ENCODE measurements at regions not wholly inside any gene's neighbourhood (a gene's known extent, or its start where the extent isn't known, plus 50 kb on each side); places are given as distances from the start of the nearest gene placed in this dataset.

DNA sequence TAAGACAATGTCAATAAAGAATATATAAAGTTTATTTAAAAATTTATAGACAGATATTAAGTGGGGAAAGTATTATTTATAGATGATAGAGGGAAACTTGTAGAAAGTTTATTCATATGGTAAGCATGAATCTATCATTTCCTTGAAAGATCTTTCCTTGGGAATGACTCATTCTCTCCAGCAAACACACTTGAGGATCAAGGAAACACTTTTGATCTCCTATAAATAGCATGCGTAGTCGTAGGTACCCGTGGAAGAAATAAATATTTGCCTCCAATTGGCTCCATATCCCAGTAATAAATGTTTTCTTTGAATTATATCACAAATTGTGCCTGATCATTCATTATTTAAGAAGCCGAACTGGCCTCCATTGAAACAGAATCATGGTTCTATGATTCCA, 483.4 kb downstream of the RNF144A start:
- no peak for DNase-seq (ENCODE audit: low read depth)
- H3K4me3 ChIP-seq (ENCODE audit: low read depth, low read length), result no peak overlapping the region
- TF ChIP-seq, protein P1, sequence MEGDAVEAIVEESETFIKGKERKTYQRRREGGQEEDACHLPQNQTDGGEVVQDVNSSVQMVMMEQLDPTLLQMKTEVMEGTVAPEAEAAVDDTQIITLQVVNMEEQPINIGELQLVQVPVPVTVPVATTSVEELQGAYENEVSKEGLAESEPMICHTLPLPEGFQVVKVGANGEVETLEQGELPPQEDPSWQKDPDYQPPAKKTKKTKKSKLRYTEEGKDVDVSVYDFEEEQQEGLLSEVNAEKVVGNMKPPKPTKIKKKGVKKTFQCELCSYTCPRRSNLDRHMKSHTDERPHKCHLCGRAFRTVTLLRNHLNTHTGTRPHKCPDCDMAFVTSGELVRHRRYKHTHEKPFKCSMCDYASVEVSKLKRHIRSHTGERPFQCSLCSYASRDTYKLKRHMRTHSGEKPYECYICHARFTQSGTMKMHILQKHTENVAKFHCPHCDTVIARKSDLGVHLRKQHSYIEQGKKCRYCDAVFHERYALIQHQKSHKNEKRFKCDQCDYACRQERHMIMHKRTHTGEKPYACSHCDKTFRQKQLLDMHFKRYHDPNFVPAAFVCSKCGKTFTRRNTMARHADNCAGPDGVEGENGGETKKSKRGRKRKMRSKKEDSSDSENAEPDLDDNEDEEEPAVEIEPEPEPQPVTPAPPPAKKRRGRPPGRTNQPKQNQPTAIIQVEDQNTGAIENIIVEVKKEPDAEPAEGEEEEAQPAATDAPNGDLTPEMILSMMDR (conservative IDR thresholded peaks at IDR 0.05; ENCODE audit: low read depth, low read length), result no peak

DNA sequence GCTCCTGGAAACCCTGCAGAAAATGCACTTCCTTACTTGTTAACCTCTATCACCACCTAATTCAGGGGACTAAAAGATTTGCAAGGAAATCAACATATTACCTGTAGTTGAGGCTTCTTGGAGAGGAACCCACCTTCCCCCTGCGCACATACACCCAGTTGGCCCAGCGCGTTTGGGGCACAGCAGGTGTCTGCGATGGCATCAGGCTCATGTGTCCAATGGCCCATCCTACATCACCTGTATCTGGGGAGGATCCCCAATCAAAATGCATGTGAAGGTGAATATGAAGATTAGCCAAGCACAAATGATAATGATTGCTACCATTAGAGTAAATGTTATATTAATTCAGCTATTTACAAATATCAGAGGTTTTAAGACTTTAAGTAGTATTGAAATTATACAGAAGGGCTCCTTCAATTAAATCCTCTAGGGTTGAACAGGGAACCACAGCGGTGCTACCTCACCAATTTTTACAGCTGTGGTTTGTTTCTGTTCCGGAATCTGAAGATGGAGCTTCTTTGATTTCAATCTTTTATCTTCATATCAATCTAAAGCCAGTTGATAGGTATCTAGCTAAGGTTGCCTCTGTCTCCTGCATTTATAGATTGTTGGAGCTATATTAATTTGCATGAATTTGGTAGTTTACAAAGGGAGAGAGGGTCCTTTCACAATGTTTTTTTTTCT, 486.0 kb downstream of the RNF144A start:
- TF ChIP-seq, protein P1 (conservative IDR thresholded peaks at IDR 0.05; ENCODE audit: low read depth, low read length), result no peak
- H3K4me3 ChIP-seq (ENCODE audit: low read depth, low read length), result no peak overlapping the region
- no peak for DNase-seq (ENCODE audit: low read depth)

DNA sequence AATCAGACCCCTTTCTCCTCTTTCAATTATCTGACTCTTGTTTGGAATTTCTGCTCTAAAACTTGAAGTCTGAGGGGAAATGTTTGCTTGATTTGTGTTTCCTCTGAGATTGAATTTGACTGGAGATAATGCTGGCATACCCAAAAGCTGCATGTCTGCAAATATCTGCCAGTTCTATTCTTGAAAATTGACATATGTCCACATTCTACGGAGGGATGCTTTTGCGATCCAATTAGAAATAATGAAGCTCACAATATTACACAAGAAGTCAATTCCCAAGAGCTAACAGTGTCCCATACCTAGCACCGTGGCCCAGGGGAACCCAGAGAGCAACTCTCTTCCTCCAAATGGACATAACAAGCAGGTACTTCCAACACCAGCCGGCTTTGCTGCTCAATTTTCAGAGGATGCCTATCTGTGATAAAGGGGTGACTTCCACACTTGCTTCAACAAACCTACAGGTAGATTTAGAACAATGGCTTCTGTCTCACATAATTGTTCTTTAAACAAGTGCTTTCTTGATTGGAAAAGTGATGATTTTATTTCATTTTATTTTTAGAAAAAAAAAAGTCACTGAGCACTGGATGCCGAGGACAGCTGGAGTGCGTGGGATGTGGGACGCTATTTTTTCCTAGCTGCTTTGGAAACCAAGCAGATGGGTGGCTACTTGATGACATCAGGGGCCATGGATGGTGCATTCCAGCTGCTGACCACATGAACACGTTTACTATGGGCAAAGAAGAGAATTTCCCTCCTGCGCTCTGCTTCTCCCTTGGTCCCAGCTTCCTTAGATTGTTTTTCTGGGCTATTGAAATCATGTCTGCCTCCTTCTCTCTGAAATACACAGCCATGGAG, 488.9 kb downstream of the RNF144A start:
- DNase-seq (ENCODE audit: low read depth), result no peak
- TF ChIP-seq, protein P1 (conservative IDR thresholded peaks at IDR 0.05; ENCODE audit: low read depth, low read length), result no peak

DNA sequence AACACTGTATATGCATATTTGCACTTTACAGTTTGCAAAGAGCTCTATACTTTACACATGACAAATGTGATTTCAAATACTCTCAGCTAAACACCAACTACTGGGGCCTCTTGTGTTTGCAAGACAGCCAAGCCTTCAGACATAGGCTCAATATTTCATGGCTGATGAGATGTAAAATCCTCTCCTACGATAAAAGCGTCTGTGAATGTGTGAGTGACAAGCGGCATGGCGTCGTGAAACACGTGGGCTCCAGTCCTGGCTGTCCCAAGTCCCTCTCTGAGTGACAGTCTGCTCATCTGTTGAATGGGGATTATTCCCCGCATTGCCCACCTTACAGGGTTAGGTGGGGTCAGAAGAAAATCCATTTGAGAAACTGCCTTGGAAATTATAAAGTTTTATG, 489.8 kb downstream of the RNF144A start:
- no peak for DNase-seq (ENCODE audit: low read depth)
- TF ChIP-seq, protein P1 (conservative IDR thresholded peaks at IDR 0.05; ENCODE audit: low read depth, low read length), result no peak
- no peak overlapping the region for H3K4me3 ChIP-seq (ENCODE audit: low read depth, low read length)

More for the DNA sequence above, 488.9 kb downstream of the RNF144A start:
- no peak overlapping the region for H3K4me3 ChIP-seq (ENCODE audit: low read depth, low read length)

DNA sequence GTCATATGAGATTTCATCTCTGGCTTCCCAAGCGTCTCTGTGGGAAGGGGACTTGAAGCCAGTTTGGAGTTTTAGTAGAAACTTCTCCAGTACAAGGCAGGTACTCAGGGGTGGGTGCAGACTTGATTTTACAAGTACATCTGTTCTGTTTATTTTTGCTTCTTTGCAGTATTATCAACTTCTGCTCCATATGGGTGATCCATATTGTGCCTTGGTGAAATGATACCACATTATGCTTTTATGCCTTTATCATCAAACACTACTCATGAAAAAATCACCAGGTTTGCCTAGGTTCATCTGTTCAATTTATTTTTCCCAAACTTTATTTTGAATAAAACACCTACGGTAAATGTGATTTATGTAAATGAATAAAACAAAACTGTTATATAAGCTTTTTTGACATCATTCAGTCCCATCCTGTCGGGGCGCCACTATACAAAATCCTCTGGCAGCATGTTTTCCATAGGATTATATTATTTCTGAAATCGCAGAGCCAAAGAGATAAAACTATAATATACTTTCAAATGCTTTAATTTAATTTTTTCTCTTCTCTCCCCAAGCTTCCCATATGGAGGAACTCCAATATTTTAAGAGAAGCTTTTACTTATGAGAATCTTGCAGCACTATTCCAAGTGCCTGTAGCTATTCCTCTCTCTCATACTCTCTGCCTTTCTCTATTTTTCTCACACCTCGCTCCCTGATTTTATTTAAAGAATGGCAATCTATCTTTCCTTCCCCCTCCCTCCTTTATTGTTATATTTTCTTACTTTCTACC, 490.9 kb downstream of the RNF144A start:
- no peak for DNase-seq (ENCODE audit: low read depth)
- TF ChIP-seq, protein P1 (conservative IDR thresholded peaks at IDR 0.05; ENCODE audit: low read depth, low read length), result no peak
- no peak overlapping the region for H3K4me3 ChIP-seq (ENCODE audit: low read depth, low read length)

DNA sequence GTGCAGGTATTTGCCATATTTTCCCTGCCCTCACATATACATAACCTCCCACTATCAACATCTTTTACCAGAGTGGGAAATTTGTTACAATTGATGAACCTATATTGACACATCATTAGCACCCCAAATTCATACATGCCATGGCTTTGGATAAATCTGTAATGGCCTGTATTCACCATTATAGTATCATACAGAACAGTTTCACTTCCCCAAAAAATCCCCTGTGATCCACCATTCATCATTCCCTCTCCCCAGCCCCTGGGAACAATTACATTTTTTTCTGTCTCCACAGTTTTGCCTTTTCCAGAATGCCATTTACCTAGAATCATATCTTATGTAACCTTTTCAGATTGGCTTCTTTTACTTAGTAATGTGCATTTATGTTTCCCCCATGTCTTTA, 494.5 kb downstream of the RNF144A start:
- H3K4me3 ChIP-seq (ENCODE audit: low read depth, low read length), result no peak overlapping the region
- TF ChIP-seq, protein P1 (conservative IDR thresholded peaks at IDR 0.05; ENCODE audit: low read depth, low read length), result no peak
- no peak for DNase-seq (ENCODE audit: low read depth)

Measured in epithelial cell of proximal tubule (primary cell).